H9 (cell line): ENCODE measurements at regions not wholly inside any gene's neighbourhood (a gene's known extent, or its start where the extent isn't known, plus 50 kb on each side); places are given as distances from the start of the nearest gene placed in this dataset.

Source experiments
- DNase-seq: peaks from one replicate; pipeline ENCODE4 v3.0.0-alpha.2; 2017
- H2AFZ ChIP-seq: one replicate; pipeline ENCODE4 v1.6.1; 2013; ENCODE audit warnings: mild to moderate bottlenecking, low read length, control low read depth, moderate library complexity
- H2AK5ac ChIP-seq: 2 replicates; pipeline ENCODE4 v1.6.1; 2013; ENCODE audit warnings: low read length, control low read depth, mixed read lengths; ENCODE audit not compliant: insufficient read length
- H2BK120ac ChIP-seq: one replicate; pipeline ENCODE4 v1.6.1; 2013; ENCODE audit warnings: low read depth, mild to moderate bottlenecking, low read length, control low read depth, inconsistent platforms; ENCODE audit not compliant: poor library complexity, severe bottlenecking
- H2BK12ac ChIP-seq: 2 replicates; pipeline ENCODE4 v1.6.1; 2013; ENCODE audit warnings: low read length, control low read depth, mixed read lengths, low read depth; ENCODE audit not compliant: insufficient read length
- H2BK15ac ChIP-seq: 2 replicates; pipeline ENCODE4 v1.6.1; 2013; ENCODE audit warnings: low read depth, low read length, control low read depth
- H2BK20ac ChIP-seq: one replicate; pipeline ENCODE4 v1.6.1; 2013; ENCODE audit warnings: low read depth, mild to moderate bottlenecking, low read length, control low read depth, inconsistent platforms; ENCODE audit not compliant: poor library complexity, severe bottlenecking
- H2BK5ac ChIP-seq: 2 replicates; pipeline ENCODE4 v1.6.1; 2013; ENCODE audit warnings: low read length, control low read depth, mixed read lengths; ENCODE audit not compliant: insufficient read length
- H3K14ac ChIP-seq: 2 replicates; pipeline ENCODE4 v1.6.1; 2013; ENCODE audit warnings: low read length, control low read depth; ENCODE audit not compliant: insufficient read depth
- H3K18ac ChIP-seq: 2 replicates; pipeline ENCODE4 v1.6.1; 2013; ENCODE audit warnings: low read depth, mild to moderate bottlenecking, mixed read lengths, low read length, control low read depth; ENCODE audit not compliant: insufficient read length
- H3K23ac ChIP-seq: 2 replicates; pipeline ENCODE4 v1.6.1; 2013; ENCODE audit warnings: low read length, control low read depth, mixed read lengths, low read depth; ENCODE audit not compliant: insufficient read length
- H3K23me2 ChIP-seq: 2 replicates; pipeline ENCODE4 v1.6.1; 2013; ENCODE audit warnings: low read depth, mild to moderate bottlenecking, mixed read lengths, low read length, control low read depth; ENCODE audit not compliant: insufficient read length, poor library complexity, severe bottlenecking
- H3K27ac ChIP-seq: 2 replicates; pipeline ENCODE4 v1.5.1; 2013; ENCODE audit warnings: low read length, control low read depth, mixed read lengths, low read depth; ENCODE audit not compliant: insufficient read length
- H3K27me3 ChIP-seq: 2 replicates; pipeline ENCODE4 v1.6.1; 2013; ENCODE audit warnings: low read length, control low read depth, inconsistent platforms; ENCODE audit not compliant: insufficient read depth
- H3K4ac ChIP-seq: 2 replicates; pipeline ENCODE4 v1.6.1; 2013; ENCODE audit warnings: low read depth, mild to moderate bottlenecking, control low read depth, inconsistent platforms, low read length, moderate library complexity
- H3K4me1 ChIP-seq: 2 replicates; pipeline ENCODE4 v1.6.1; 2013; ENCODE audit warnings: low read length, control low read depth, inconsistent platforms; ENCODE audit not compliant: insufficient read depth
- H3K4me2 ChIP-seq: 2 replicates; pipeline ENCODE4 v1.6.1; 2013; ENCODE audit warnings: low read length, control low read depth, mixed read lengths; ENCODE audit not compliant: insufficient read length, insufficient read depth
- H3K56ac ChIP-seq: 2 replicates; pipeline ENCODE4 v1.6.1; 2013; ENCODE audit warnings: low read depth, mild to moderate bottlenecking, mixed read lengths, low read length, control low read depth; ENCODE audit not compliant: insufficient read length
- H3K79me1 ChIP-seq: 2 replicates; pipeline ENCODE4 v1.6.1; 2013; ENCODE audit warnings: low read depth, mild to moderate bottlenecking, moderate library complexity, low read length, control low read depth, inconsistent platforms; ENCODE audit not compliant: insufficient read depth, poor library complexity, severe bottlenecking
- H3K79me2 ChIP-seq: 2 replicates; pipeline ENCODE4 v1.6.1; 2013; ENCODE audit warnings: low read length, control low read depth, inconsistent platforms; ENCODE audit not compliant: insufficient read depth
- H3K9ac ChIP-seq: 2 replicates; pipeline ENCODE4 v1.6.1; 2013; ENCODE audit warnings: low read length, control low read depth, mixed read lengths; ENCODE audit not compliant: insufficient read length; ENCODE audit errors: extremely low read depth
- H3K9me3 ChIP-seq: one replicate; pipeline ENCODE4 v1.6.1; 2013; ENCODE audit warnings: low read depth, low read length, inconsistent platforms; ENCODE audit not compliant: control insufficient read depth
- H3T11ph ChIP-seq: one replicate; pipeline ENCODE4 v1.6.1; 2013; ENCODE audit warnings: mild to moderate bottlenecking, low read length, control low read depth, inconsistent platforms
- H4K20me1 ChIP-seq: one replicate; pipeline ENCODE4 v1.6.1; 2013; ENCODE audit not compliant: control insufficient read depth, insufficient read length, insufficient read depth
- H4K5ac ChIP-seq: 2 replicates; pipeline ENCODE4 v1.6.1; 2013; ENCODE audit warnings: low read depth, mild to moderate bottlenecking, mixed read lengths, low read length, control low read depth; ENCODE audit not compliant: insufficient read length
- H4K8ac ChIP-seq: replicated peaks from 2 replicates; pipeline ENCODE4 v1.6.1; 2013; ENCODE audit warnings: low read length, control low read depth, mixed read lengths, low read depth; ENCODE audit not compliant: insufficient read length
- H4K91ac ChIP-seq: 2 replicates; pipeline ENCODE4 v1.6.1; 2013; ENCODE audit warnings: low read depth, mild to moderate bottlenecking, moderate library complexity, mixed read lengths, low read length, control low read depth; ENCODE audit not compliant: insufficient read length
- H3K27ac Mint-ChIP-seq, 3 experiments: 2 replicates in 2 of 3; 3 replicates in 1 of 3; pipeline ENCODE4 v1.8.0; 2020 to 2021; ENCODE audit warnings: mixed read lengths in 3 of 3, mild to moderate bottlenecking in 1 of 3, moderate library complexity in 1 of 3
- H3K27me3 Mint-ChIP-seq: 2 replicates; pipeline ENCODE4 v1.8.0; 2021; ENCODE audit warnings: low read depth, mild to moderate bottlenecking, moderate library complexity, mixed read lengths
- H3K36me3 Mint-ChIP-seq, 3 experiments: 2 replicates in 2 of 3; 3 replicates in 1 of 3; pipeline ENCODE4 v1.8.0; 2020 to 2021; ENCODE audit warnings: low read depth in 3 of 3, mixed read lengths in 3 of 3; ENCODE audit not compliant: insufficient read depth in 1 of 3
- H3K4me1 Mint-ChIP-seq, 2 experiments: 2 replicates each; pipeline ENCODE4 v1.8.0; 2020; ENCODE audit warnings: mixed read lengths in 2 of 2
- H3K4me3 Mint-ChIP-seq, 2 experiments: 2 replicates in 1 of 2; 3 replicates in 1 of 2; pipeline ENCODE4 v1.8.0; 2020 to 2021; ENCODE audit warnings: mild to moderate bottlenecking in 2 of 2, mixed read lengths in 2 of 2, moderate library complexity in 1 of 2
- H3K9me3 Mint-ChIP-seq, 2 experiments: 2 replicates in 1 of 2; 3 replicates in 1 of 2; pipeline ENCODE4 v1.8.0; 2020; ENCODE audit warnings: mild to moderate bottlenecking in 2 of 2, mixed read lengths in 2 of 2, moderate library complexity in 1 of 2
- WGBS: extraction: QIAGEN DNeasy Blood & Tissue Kit; methylation state at CpG from one replicate; pipeline ENCODE4 v1.1.7; 2013; ENCODE audit warnings: missing lambda C conversion rate, low lambda C conversion rate, mixed read lengths; ENCODE audit not compliant: insufficient read length; ENCODE audit errors: extremely low coverage; 5-methylcytosine and 5-hydroxymethylcytosine counted together
- TF ChIP-seq, protein P1 (sequence below): fragments of 200-600 bp; sonication (generic); conservative IDR thresholded peaks from 3 replicates; pipeline ENCODE4 v1.8.0; 2021; ENCODE audit warnings: antibody characterized with exemption, mild to moderate bottlenecking

DNA sequence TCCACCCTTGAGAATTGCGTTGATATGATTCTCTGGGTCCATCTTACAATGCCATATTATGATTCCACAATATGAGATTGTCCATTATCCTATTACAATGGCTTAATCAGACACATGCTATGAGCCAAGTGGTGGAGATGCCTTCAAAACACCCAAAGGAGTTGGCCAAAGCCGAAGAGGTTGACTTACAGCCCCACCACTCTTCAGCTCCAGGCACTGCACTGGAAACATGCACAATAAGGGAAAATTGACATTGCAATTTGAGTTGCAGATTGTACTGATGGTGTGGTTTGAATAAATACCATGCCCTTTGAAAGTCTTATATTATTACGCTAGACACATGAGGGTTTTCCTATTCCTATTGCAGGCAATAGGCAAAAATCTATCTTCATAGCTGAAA lies 75.4 kb upstream of the TNFSF11 start:
- H3K27me3 Mint-ChIP-seq = no peaks in the 10 kb centered on the region; the same call in 1 of the 2 replicates
- Histone ChIP-seq H3K79me2 (no peaks in the 10 kb centered on the region), H2BK120ac (no peak overlapping the region), H4K91ac (no peak overlapping the region), H3K27me3 (no peaks in the 10 kb centered on the region), H2BK15ac (no peak overlapping the region), H4K5ac (no peak overlapping the region), H3K27ac (no peak overlapping the region), H3K79me1 (no peaks in the 10 kb centered on the region), H3T11ph (no peak overlapping the region), H4K20me1 (no peaks in the 10 kb centered on the region), H3K4me1 (no peaks in the 10 kb centered on the region), H3K9ac (no peak overlapping the region), H3K4ac (no peak overlapping the region), H3K56ac (no peak overlapping the region), H2AFZ (no peak overlapping the region), H3K23me2 (no peaks in the 10 kb centered on the region), H3K4me2 (no peak overlapping the region), H2BK20ac (no peak overlapping the region), H4K8ac (no peak overlapping the region), H3K14ac (no peak overlapping the region), H3K18ac (no peak overlapping the region), H2AK5ac (no peak overlapping the region), H3K23ac (no peak overlapping the region), H2BK12ac (no peak overlapping the region), H2BK5ac (no peak overlapping the region), H3K9me3 (no peaks in the 10 kb centered on the region)
- TF ChIP-seq, protein P1, sequence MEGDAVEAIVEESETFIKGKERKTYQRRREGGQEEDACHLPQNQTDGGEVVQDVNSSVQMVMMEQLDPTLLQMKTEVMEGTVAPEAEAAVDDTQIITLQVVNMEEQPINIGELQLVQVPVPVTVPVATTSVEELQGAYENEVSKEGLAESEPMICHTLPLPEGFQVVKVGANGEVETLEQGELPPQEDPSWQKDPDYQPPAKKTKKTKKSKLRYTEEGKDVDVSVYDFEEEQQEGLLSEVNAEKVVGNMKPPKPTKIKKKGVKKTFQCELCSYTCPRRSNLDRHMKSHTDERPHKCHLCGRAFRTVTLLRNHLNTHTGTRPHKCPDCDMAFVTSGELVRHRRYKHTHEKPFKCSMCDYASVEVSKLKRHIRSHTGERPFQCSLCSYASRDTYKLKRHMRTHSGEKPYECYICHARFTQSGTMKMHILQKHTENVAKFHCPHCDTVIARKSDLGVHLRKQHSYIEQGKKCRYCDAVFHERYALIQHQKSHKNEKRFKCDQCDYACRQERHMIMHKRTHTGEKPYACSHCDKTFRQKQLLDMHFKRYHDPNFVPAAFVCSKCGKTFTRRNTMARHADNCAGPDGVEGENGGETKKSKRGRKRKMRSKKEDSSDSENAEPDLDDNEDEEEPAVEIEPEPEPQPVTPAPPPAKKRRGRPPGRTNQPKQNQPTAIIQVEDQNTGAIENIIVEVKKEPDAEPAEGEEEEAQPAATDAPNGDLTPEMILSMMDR = peak; percentile 33; the same call in 1 of the 3 replicates
- H3K27ac Mint-ChIP-seq = no peak overlapping the region
- H3K9me3 Mint-ChIP-seq = peaks cover 0 to 8% of the 10 kb centered on the region in 2 experiments; a peak in 2 of 5 replicates
- no peaks in the 10 kb centered on the region for H3K4me1 Mint-ChIP-seq
- no peak overlapping the region for H3K4me3 Mint-ChIP-seq
- H3K36me3 Mint-ChIP-seq = peaks cover 0 to 7% (median 6%) of the 10 kb centered on the region in 3 experiments; a peak in 4 of 7 replicates
- no CpG with 5 or more reads among the region's 3 CpGs for WGBS
- DNase-seq = no peak
